SK-N-SH (cell line): ENCODE measurements at regions not wholly inside any gene's neighbourhood (a gene's known extent, or its start where the extent isn't known, plus 50 kb on each side); places are given as distances from the start of the nearest gene placed in this dataset.
A peak's percentile ranks its signal among the peaks of the same experiment; 100 is the strongest.

ENCODE experiments used
- CTCF ChIA-PET: fragments of 300-600, 350-600 bp; formaldehyde crosslinking; extraction: SDS; loops from one replicate; lab custom pipeline; 2021; lab: Yijun Ruan, JAX
- POLR2A ChIA-PET: fragments of 350-600 bp; sonication (Branson Sonifier 250); formaldehyde crosslinking; extraction: SDS; loops from one replicate; lab custom pipeline; 2020; ENCODE audit warnings: antibody characterized with exemption, inconsistent platforms; lab: Yijun Ruan, JAX
- DNase-seq: peaks from one replicate; pipeline ENCODE4 v3.0.0; 2012
- H2AFZ ChIP-seq: fragments of 200-600 bp; sonication (generic); 2 replicates; pipeline ENCODE4 v1.8.1; 2016; ENCODE audit warnings: antibody characterized with exemption, mild to moderate bottlenecking, low read depth
- H3F3A ChIP-seq: fragments of 200-600 bp; sonication (generic); replicated peaks from 2 replicates; pipeline ENCODE3; 2016; ENCODE audit warnings: antibody characterized with exemption, mild to moderate bottlenecking; ENCODE audit not compliant: insufficient read depth
- H3K27ac ChIP-seq, 2 experiments: fragments of 200-500 bp in 1 of 2; fragments of 200-600 bp in 1 of 2; sonication (Bioruptor generic) in 1 of 2; sonication (generic), shearing (Covaris generic) in 1 of 2; 2 replicates each; pipeline versions ENCODE4 v1.5.1 to v1.6.1; 2014 to 2016; ENCODE audit warnings: low read depth in 2 of 2, inconsistent platforms in 1 of 2, low read length in 1 of 2, mild to moderate bottlenecking in 1 of 2, mixed read lengths in 1 of 2
- H3K27me3 ChIP-seq: fragments of 200-600 bp; sonication (generic), shearing (Covaris generic); 2 replicates; pipeline ENCODE4 v1.6.1; 2016; ENCODE audit warnings: mixed run types; ENCODE audit not compliant: insufficient read depth
- H3K36me3 ChIP-seq, 2 experiments: fragments of 200-500 bp in 1 of 2; fragments of 200-600 bp in 1 of 2; sonication (Bioruptor generic) in 1 of 2; sonication (generic) in 1 of 2; replicated peaks in 1 of 2; 2 replicates each; pipeline versions ENCODE3 to v1.5.1; 2014 to 2016; ENCODE audit warnings: low read length in 1 of 2, mild to moderate bottlenecking in 1 of 2; ENCODE audit not compliant: insufficient read depth in 2 of 2, control insufficient read depth in 1 of 2
- H3K4me1 ChIP-seq, 2 experiments: fragments of 200-500 bp in 1 of 2; fragments of 200-600 bp in 1 of 2; sonication (Bioruptor generic) in 1 of 2; sonication (generic), shearing (Covaris generic) in 1 of 2; 2 replicates each; pipeline versions ENCODE4 v1.5.1 to v1.6.1; 2014 to 2016; ENCODE audit warnings: low read depth in 1 of 2, low read length in 1 of 2, mixed run types in 1 of 2; ENCODE audit not compliant: insufficient read depth in 2 of 2, control insufficient read depth in 1 of 2
- H3K4me2 ChIP-seq: fragments of 200-600 bp; sonication (generic), shearing (Covaris generic); 2 replicates; pipeline ENCODE4 v1.6.1; 2017; ENCODE audit warnings: mixed run types
- H3K4me3 ChIP-seq, 2 experiments: fragments of 200-500 bp in 1 of 2; fragments of 200-600 bp in 1 of 2; sonication (Bioruptor generic) in 1 of 2; sonication (generic), shearing (Covaris generic) in 1 of 2; 2 replicates each; pipeline versions ENCODE4 v1.5.1 to v1.8.1; 2014 to 2016; ENCODE audit warnings: low read depth in 2 of 2, inconsistent platforms in 1 of 2, low read length in 1 of 2, mild to moderate bottlenecking in 1 of 2, mixed read lengths in 1 of 2, moderate library complexity in 1 of 2
- H3K79me2 ChIP-seq: fragments of 200-600 bp; sonication (generic); 2 replicates; pipeline ENCODE4 v1.8.1; 2017; ENCODE audit warnings: mild to moderate bottlenecking; ENCODE audit not compliant: insufficient read depth
- H3K9ac ChIP-seq: fragments of 200-600 bp; sonication (generic); 2 replicates; pipeline ENCODE4 v1.6.1; 2017; ENCODE audit warnings: mixed run types
- H3K9me2 ChIP-seq: fragments of 200-600 bp; sonication (generic); 2 replicates; pipeline ENCODE4 v1.6.1; 2017; ENCODE audit warnings: mixed run types
- H3K9me3 ChIP-seq: fragments of 200-600 bp; sonication (generic); 2 replicates; pipeline ENCODE4 v1.6.1; 2017; ENCODE audit warnings: mixed run types, mild to moderate bottlenecking, moderate library complexity
- H4K20me1 ChIP-seq: fragments of 200-600 bp; sonication (generic); 2 replicates; pipeline ENCODE4 v1.6.1; 2017; ENCODE audit warnings: mild to moderate bottlenecking, mixed run types; ENCODE audit not compliant: insufficient read depth
- CHD2 ChIP-seq: fragments of 150-350 bp; IDR thresholded peaks from 2 replicates; pipeline ENCODE4 v1.6.1; 2018; ENCODE audit warnings: low read length; ENCODE audit not compliant: partially characterized antibody
- EP300 ChIP-seq, 2 experiments: IDR thresholded peaks; 2 replicates each; pipeline versions ENCODE4 v1.4.0 to v1.6.1; 2012; ENCODE audit warnings: borderline replicate concordance in 1 of 2, low read depth in 1 of 2, low read length in 1 of 2
- FOXM1 ChIP-seq: IDR thresholded peaks from 2 replicates; pipeline ENCODE4 v1.4.0; 2012; ENCODE audit warnings: low read depth, mild to moderate bottlenecking
- GABPA ChIP-seq: IDR thresholded peaks from 2 replicates; pipeline ENCODE4 v1.4.0; 2012; ENCODE audit warnings: low read depth, mild to moderate bottlenecking
- GATA2 ChIP-seq: sonication (generic); formaldehyde crosslinking; IDR thresholded peaks from 2 replicates; pipeline ENCODE4 v1.5.0; 2020; ENCODE audit warnings: mild to moderate bottlenecking, missing genetic modification reagents
- JUND ChIP-seq: IDR thresholded peaks from 2 replicates; pipeline ENCODE4 v1.4.0; 2012
- NRF1 ChIP-seq: IDR thresholded peaks from 2 replicates; pipeline ENCODE4 v1.6.1; 2012; ENCODE audit warnings: low read depth, mild to moderate bottlenecking, low read length
- RAD21 ChIP-seq: IDR thresholded peaks from 2 replicates; pipeline ENCODE4 v1.6.1; 2012; ENCODE audit warnings: mild to moderate bottlenecking, low read length
- RFX5 ChIP-seq: IDR thresholded peaks from 2 replicates; pipeline ENCODE4 v1.6.1; 2012; ENCODE audit warnings: mild to moderate bottlenecking, improper control_type of control experiment, low read length
- RXRA ChIP-seq: IDR thresholded peaks from 2 replicates; pipeline ENCODE4 v1.4.0; 2012; ENCODE audit warnings: low read depth, mild to moderate bottlenecking, borderline replicate concordance
- SIN3A ChIP-seq: IDR thresholded peaks from 2 replicates; pipeline ENCODE4 v1.6.1; 2012; ENCODE audit warnings: low read depth, mild to moderate bottlenecking, low read length, moderate library complexity, borderline replicate concordance
- TAF1 ChIP-seq: IDR thresholded peaks from 2 replicates; pipeline ENCODE4 v1.6.1; 2012; ENCODE audit warnings: low read depth, mild to moderate bottlenecking, low read length, moderate library complexity, borderline replicate concordance
- TCF12 ChIP-seq: IDR thresholded peaks from 2 replicates; pipeline ENCODE4 v1.4.0; 2012
- TEAD4 ChIP-seq: IDR thresholded peaks from 2 replicates; pipeline ENCODE4 v1.4.0; 2012; ENCODE audit warnings: mild to moderate bottlenecking, borderline replicate concordance; ENCODE audit not compliant: insufficient read depth
- YY1 ChIP-seq: IDR thresholded peaks from 2 replicates; pipeline ENCODE4 v1.4.0; 2012; ENCODE audit warnings: low read depth, mild to moderate bottlenecking
- WGBS: methylation state at CpG from one replicate; pipeline ENCODE4 v1.1.6; 2017; ENCODE audit warnings: low lambda C conversion rate; 5-methylcytosine and 5-hydroxymethylcytosine counted together
- TF ChIP-seq, protein P1 (sequence below): fragments of 150-350 bp; IDR thresholded peaks from 2 replicates; pipeline ENCODE4 v1.6.1; 2016; ENCODE audit warnings: mild to moderate bottlenecking, low read depth, low read length
- TF ChIP-seq, protein P2 (sequence below): IDR thresholded peaks from 2 replicates; pipeline ENCODE4 v1.4.0; 2012; ENCODE audit warnings: low read depth, borderline replicate concordance
- TF ChIP-seq, protein P3 (sequence below): fragments of 200-600 bp; sonication (generic); IDR thresholded peaks from 2 replicates; pipeline ENCODE4 v1.6.1; 2017; ENCODE audit warnings: antibody characterized with exemption, mild to moderate bottlenecking, moderate library complexity
- TF ChIP-seq, protein P4 (sequence below): IDR thresholded peaks from 2 replicates; pipeline ENCODE4 v1.4.0; 2012; ENCODE audit warnings: low read depth, borderline replicate concordance

DNA sequence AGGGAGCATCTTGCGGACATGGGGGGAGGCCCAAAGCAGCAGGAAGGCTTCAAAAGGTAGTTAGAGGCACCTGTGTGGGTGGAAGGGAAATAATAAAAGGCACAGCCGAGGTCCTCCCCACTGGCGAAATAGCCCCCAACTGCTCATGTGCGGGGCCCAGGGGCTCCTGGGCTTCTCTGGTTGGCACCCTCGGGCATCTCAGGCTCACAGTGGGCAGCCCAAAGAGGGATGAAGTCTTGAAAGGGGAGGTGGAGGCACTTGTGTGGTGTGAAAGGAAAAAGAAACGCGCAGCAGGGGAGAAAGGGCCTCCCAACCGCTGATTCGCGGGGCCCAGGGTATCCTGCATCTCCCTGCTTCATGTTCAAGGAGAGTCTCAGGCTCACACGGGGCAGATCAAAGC is 579.4 kb downstream of the ALG10 start:
- Histone ChIP-seq H3K9ac (no peak overlapping the region), H3K27ac (no peak overlapping the region), H3K9me2 (no peaks in the 10 kb centered on the region), H3K4me2 (no peak overlapping the region), H2AFZ (no peak overlapping the region), H3F3A (no peaks in the 10 kb centered on the region), H3K9me3 (no peaks in the 10 kb centered on the region), H3K4me3 (no peak overlapping the region), H3K36me3 (no peaks in the 10 kb centered on the region), H3K79me2 (no peaks in the 10 kb centered on the region), H3K4me1 (no peaks in the 10 kb centered on the region), H3K27me3 (no peaks in the 10 kb centered on the region), H4K20me1 (no peaks in the 10 kb centered on the region)
- POLR2A ChIA-PET: no interaction called here
- CTCF ChIA-PET: no interaction called here
- peak; percentile 0 for DNase-seq
- TF ChIP-seq NRF1: no peak
- TF ChIP-seq FOXM1: no peak
- 25% methylated on average over 11 of the region's 11 CpGs for WGBS

DNA sequence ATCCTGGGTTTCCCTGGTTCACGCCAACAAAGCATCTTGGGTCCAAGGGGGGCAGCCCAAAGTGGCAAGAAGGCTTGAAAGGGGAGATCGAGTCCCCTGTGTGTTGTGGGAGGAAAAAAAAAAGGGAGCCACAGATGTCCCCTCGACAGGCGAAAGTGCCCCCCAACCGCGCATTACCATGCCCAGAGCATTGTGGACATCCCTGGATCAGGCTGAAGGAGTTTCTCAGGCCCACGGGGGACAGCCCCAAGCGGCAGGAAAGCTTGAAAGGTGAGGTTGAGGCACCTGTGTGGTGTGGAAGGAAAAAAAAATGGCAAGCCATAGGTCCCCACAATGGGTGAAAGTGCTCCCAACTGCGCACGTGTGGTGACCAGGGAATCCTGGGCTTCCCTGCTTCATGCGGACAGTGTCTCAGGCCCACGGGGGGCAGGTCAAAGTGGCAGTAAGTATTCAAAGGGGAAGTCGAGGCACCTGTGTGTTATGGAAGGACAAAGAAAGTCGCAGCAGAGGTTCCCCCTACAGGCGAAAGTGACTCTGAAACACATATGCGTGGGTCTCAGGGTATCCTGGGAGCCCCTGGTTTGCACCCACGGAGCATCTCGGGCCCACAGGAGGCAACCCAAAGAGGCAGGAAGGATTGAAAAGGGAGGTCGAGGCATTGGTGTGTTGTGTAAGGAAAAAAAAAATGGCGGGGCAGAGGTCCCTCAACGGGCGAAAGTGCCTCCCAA is 580.1 kb downstream of the ALG10 start:
- H4K20me1 ChIP-seq: no peaks in the 10 kb centered on the region
- ChIA-PET CTCF (no interaction called here), POLR2A (no interaction called here)
- H2AFZ ChIP-seq: no peak overlapping the region
- no peaks in the 10 kb centered on the region for H3K79me2 ChIP-seq
- H3K9me2 ChIP-seq: no peaks in the 10 kb centered on the region
- no peak for TF ChIP-seq GATA2
- no peak for TF ChIP-seq EP300 (IDR thresholded peaks at IDR 0.05; ENCODE audit: borderline replicate concordance in 1 of 2, low read depth in 1 of 2, low read length in 1 of 2)
- no peak for TF ChIP-seq CHD2
- TF ChIP-seq TEAD4: no peak
- no peak for TF ChIP-seq GABPA
- no peak for TF ChIP-seq RXRA
- no peak for TF ChIP-seq RAD21
- TF ChIP-seq, protein P1, sequence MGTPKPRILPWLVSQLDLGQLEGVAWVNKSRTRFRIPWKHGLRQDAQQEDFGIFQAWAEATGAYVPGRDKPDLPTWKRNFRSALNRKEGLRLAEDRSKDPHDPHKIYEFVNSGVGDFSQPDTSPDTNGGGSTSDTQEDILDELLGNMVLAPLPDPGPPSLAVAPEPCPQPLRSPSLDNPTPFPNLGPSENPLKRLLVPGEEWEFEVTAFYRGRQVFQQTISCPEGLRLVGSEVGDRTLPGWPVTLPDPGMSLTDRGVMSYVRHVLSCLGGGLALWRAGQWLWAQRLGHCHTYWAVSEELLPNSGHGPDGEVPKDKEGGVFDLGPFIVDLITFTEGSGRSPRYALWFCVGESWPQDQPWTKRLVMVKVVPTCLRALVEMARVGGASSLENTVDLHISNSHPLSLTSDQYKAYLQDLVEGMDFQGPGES: no peak
- TF ChIP-seq, protein P2, sequence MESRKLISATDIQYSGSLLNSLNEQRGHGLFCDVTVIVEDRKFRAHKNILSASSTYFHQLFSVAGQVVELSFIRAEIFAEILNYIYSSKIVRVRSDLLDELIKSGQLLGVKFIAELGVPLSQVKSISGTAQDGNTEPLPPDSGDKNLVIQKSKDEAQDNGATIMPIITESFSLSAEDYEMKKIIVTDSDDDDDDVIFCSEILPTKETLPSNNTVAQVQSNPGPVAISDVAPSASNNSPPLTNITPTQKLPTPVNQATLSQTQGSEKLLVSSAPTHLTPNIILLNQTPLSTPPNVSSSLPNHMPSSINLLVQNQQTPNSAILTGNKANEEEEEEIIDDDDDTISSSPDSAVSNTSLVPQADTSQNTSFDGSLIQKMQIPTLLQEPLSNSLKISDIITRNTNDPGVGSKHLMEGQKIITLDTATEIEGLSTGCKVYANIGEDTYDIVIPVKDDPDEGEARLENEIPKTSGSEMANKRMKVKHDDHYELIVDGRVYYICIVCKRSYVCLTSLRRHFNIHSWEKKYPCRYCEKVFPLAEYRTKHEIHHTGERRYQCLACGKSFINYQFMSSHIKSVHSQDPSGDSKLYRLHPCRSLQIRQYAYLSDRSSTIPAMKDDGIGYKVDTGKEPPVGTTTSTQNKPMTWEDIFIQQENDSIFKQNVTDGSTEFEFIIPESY: no peak
- no peak for TF ChIP-seq TCF12
- no peak for TF ChIP-seq SIN3A
- no peak for TF ChIP-seq RFX5
- TF ChIP-seq JUND: no peak
- TF ChIP-seq, protein P3, sequence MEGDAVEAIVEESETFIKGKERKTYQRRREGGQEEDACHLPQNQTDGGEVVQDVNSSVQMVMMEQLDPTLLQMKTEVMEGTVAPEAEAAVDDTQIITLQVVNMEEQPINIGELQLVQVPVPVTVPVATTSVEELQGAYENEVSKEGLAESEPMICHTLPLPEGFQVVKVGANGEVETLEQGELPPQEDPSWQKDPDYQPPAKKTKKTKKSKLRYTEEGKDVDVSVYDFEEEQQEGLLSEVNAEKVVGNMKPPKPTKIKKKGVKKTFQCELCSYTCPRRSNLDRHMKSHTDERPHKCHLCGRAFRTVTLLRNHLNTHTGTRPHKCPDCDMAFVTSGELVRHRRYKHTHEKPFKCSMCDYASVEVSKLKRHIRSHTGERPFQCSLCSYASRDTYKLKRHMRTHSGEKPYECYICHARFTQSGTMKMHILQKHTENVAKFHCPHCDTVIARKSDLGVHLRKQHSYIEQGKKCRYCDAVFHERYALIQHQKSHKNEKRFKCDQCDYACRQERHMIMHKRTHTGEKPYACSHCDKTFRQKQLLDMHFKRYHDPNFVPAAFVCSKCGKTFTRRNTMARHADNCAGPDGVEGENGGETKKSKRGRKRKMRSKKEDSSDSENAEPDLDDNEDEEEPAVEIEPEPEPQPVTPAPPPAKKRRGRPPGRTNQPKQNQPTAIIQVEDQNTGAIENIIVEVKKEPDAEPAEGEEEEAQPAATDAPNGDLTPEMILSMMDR: no peak
- TF ChIP-seq, protein P4, sequence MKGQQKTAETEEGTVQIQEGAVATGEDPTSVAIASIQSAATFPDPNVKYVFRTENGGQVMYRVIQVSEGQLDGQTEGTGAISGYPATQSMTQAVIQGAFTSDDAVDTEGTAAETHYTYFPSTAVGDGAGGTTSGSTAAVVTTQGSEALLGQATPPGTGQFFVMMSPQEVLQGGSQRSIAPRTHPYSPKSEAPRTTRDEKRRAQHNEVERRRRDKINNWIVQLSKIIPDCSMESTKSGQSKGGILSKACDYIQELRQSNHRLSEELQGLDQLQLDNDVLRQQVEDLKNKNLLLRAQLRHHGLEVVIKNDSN: no peak
- TF ChIP-seq YY1: no peak
- no peak for TF ChIP-seq TAF1
- DNase-seq: peak; percentile 0
- H3K27ac ChIP-seq: no peak overlapping the region
- H3F3A ChIP-seq: no peaks in the 10 kb centered on the region
- no peaks in the 10 kb centered on the region for H3K27me3 ChIP-seq
- H3K9me3 ChIP-seq: no peaks in the 10 kb centered on the region
- H3K4me2 ChIP-seq: no peak overlapping the region
- no peaks in the 10 kb centered on the region for H3K36me3 ChIP-seq
- no peak overlapping the region for H3K9ac ChIP-seq
- H3K4me3 ChIP-seq: no peak overlapping the region
- H3K4me1 ChIP-seq: no peaks in the 10 kb centered on the region
- 6% methylated on average over 22 of the region's 22 CpGs for WGBS
